Left ventricle myocardium superior (tissue), 1 donor: ENCODE measurements at regions not wholly inside any gene's neighbourhood (a gene's known extent, or its start where the extent isn't known, plus 50 kb on each side); places are given as distances from the start of the nearest gene placed in this dataset.
"Not testable (repeated sequence)": the region's sequence is repeated elsewhere in the genome, so short reads cannot be mapped to it uniquely, and the experiment has no call there.

ENCODE experiments used
- ATAC-seq: fragments of 200-7000 bp; cut with Tn5 transposase; one replicate; pipeline ENCODE4 v1.9.1; 2020; ENCODE audit warnings: mild to moderate bottlenecking, moderate library complexity
- DNase-seq: peaks from one replicate; pipeline ENCODE4 v3.0.0-alpha.2; 2020
- intact Hi-C: fragments of 100-400 bp; cut with micrococcal nuclease; formaldehyde crosslinking; loops from one replicate; pipeline ENCODE4 v1.11.0; 2022
- donor health status: DM: no; HTN: yes; CAD: no; lungs with severe emphysema.

DNA sequence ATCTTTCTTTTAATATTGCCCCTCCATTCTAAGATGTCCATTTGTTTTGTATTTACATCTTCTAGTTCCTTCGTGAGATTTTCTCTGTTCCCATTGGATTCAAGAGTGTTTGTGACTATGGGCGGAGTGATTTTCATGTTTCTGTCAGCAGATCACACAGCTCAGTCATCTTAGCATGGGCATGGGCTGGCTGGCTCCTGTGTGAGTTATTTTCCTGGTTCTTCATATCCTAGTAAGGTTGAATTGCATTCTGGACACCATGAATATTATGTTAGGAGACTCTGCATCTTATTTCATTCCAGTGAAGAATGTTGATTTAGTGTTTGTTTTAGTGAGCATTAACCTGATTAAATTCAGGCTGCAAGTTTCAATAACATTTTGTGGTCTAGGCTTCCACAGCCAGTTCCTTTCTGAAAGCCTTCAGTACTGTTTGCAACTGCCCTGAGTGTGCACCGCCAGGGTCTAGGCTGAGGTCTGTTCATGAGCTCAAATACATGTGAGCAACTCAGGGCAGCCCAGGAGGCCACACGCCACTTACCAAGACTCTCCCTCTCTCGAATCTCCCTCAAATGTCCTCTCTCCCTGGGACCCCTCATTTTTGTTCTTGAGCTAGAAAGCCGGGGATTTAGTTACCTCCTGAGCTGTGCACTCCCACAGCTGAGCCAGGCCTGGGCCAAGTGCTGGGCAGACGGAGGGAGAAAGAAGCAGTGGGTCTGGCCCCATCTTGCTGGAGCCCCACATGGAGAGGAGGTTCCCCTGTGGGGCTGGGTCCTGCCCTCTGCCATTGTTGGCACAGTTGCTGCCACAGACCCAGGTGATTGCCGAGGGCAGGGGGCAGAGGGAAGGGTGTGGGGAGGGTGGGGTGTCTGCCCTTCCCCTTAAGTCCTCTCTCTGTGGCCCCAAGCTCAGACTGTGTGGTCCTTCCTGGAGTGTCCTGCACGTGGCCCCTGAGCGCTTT, 145.9 kb downstream of the RTP5 start:
- DNase-seq (no peak), ATAC-seq (no peak)
- intact Hi-C loops: no loop called here

DNA sequence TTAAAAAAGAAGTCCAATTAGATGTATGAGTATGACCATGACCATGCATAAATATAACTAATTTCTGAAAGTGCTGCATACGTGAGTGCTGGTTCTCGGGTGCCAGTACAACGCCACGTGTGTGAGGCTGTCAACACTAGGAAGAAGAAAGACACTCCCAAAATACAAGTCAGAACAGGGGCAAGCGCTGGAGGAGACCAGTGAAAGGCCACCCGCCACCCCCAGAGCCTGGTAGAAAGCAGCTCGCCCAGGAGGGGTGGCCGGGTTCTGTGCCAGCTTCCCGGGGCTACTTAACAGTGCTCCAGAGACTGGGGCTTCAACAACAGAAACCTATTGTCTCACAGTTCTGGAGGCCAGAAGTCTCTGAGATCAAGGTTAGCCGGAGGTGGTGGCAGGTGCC, 147.6 kb downstream of the RTP5 start:
- ATAC-seq: no peak
- no peak for DNase-seq
- intact Hi-C loops: no loop called here

DNA sequence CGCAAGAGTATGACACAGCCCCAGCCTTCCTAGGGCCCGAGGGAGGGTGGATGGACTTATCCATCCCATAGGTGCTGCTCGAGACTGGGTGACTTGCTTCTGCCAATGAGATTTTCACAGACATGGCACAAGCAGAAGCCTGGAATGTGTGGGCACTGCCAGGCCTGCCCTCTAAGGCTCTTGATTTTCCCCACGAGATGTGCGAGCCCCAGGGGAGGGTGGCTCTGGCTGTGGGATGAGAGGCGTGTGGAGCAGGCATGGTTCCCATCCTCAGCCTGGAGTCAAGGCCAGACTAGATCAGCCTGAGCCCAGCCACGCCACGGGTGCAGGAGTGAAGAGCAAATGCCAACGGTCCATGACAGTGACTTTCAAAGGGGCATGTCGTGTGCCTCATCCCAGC, 148.9 kb downstream of the RTP5 start:
- DNase-seq, ATAC-seq, intact Hi-C loops: not testable (repeated sequence)

DNA sequence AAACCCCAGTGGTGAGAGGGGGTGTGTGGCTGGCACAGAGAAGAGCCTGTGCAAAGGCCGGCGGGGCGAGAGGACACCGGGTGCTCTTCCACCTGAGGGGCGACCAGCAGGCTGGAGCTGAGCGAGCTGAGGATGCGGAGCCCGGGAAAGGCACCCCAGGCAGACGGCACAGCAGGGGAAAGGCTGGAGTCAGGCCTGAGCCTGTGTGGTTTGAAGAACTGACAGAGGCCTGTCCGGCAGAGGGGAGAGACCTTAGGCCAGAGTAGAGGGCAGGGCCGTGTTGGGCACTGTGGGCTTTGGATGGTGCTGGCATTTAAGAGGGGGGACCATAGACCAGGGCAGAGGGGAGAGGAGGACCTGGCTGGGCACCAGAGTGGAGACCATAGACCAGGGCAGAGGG, 149.8 kb downstream of the RTP5 start:
- no peak for DNase-seq
- ATAC-seq: no peak
- intact Hi-C loops: no loop called here

DNA sequence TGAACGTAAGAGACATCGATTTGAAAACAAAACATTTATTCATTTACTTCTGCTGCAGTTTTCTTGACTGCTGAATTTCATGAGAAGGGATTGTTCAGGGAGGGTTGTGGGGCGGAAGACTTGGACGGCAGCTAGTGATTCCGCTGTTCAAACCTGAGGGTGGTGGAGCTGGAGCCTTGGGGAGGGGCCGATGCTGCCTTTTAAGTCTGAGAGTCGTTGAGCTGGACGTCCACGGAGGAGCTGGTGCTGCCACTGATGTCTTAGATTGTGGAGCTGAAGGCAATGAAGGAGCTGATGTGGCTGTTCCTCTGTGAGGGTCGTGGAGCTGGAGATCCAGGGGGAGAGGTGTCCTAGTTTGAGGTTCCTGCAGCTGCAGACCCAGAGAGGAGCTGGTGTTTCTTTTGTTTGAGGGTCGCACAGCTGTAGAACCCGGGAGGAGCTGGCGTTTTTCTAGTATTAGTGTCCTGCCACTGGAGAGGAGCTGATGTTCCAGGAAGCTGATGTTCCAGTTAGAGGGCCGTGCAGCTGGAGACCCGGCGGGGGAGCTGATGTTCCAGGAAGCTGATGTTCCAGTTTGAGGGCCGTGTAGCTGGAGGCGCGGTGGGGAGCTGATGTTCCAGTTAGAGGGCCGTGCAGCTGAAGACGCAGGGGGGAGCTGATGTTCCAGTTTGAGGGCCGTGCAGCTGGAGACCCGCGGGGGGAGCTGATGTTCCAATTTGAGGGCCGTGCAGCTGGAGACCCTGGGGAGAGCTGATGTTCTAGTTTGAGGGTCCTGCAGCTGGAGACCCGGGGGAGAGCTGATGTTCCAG, 150.9 kb downstream of the RTP5 start:
- ATAC-seq: peak; percentile 75
- intact Hi-C loops: no loop called here
- peak; percentile 65 for DNase-seq

DNA sequence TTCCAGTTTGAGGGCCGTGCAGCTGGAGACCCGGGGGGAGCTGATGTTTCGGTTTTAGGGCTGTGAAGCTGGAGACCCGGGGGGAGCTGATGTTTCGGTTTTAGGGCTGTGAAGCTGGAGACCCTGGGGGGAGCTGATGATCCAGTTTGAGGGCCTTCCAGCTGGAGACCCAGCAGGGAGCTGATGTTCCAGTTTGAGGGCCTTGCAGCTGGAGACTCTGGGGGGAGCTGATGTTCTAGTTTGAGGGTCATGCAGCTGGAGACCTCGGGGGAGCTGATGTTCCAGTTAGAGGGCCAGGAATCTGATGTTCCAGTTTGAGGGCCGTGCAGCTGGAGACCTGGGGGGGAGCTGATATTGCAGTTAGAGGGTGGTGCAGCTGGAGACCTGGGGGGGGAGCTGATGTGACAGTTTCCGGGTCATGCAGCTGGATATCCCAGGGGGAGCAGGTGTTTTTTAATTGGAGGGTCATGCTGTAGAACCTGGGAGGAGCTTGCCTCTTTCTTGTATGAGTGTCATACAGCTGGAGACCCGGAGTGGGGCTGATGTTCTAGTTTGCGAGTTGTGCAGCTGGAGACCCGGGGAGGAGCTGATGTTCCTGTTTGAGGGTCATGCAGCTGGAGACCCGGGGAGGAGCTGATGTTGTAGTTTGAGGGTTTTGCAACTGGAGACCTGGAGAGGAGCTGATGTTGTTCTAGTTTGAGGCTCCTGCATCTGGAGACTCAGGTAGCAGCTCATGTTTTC, 153.2 kb downstream of the RTP5 start:
- DNase-seq (no peak), ATAC-seq (no peak)
- intact Hi-C loops: no loop called here

DNA sequence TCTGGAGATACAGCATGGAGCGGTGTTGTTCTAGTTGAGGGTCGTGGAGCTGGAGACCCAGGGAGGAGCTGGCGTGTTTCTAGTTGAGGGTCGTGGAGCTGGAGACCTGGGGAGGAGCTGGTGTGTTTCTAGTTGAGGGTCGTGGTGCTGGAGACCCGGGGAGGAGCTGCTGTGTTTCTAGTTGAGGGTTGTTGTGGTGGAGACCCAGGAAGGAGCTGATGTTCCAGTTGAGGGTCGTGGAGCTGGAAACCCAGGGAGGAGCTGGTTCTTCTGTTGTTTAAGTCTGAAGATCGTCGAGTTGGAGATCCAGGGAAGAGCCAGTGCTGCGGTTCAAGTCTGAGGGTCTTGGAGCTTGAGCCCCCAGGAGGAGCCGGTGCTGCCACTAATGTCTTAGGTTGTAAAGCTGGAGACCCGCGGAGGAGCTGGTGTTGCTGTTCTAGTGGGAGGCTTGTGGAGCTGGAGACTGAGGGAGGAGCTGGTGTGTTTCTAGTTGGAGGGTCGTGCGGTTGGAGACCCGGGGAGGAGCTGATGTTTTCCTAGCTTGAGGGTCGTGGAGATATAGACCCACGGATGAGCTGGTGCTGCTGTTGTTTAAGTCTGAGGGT, 155.3 kb downstream of the RTP5 start:
- intact Hi-C loops: no loop called here
- ATAC-seq (no peak), DNase-seq (no peak)

DNA sequence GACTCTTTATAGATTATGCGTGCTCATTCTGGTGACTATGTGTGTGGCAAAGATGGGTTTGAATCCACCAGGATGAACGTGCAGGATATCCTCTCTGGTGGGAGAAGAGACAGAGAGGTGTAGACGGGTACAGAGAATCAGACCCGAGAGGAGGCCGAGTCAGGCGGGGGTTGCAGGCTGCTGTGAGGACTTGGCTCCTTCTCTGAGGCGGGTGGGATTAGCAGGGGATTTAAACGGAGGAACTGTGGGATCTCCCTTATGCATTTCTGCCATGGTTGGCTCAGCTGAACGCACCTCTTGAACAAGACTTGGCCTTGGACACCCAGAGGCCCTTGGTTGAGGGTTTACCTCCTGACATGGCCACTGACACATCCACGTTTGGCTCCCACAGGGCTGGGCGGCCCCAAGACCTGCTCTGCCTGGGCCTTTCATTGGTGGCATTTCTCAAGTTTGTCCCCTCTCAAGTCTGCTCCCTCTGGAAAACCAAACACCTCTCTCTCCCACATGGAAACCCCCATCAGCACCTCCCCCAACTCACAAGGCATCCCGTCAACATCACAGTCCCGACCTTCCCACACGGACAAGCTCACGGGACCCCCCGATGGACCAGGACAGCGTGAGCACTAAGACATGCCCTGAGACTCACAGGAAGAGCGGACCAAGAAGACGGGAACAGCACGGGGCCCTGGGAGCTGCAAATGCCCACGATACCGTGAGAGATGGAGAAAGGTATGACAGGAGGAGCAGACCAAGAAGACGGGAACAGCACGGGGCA, 158.3 kb downstream of the RTP5 start:
- no peak for DNase-seq
- intact Hi-C loops: no loop called here
- no peak for ATAC-seq

DNA sequence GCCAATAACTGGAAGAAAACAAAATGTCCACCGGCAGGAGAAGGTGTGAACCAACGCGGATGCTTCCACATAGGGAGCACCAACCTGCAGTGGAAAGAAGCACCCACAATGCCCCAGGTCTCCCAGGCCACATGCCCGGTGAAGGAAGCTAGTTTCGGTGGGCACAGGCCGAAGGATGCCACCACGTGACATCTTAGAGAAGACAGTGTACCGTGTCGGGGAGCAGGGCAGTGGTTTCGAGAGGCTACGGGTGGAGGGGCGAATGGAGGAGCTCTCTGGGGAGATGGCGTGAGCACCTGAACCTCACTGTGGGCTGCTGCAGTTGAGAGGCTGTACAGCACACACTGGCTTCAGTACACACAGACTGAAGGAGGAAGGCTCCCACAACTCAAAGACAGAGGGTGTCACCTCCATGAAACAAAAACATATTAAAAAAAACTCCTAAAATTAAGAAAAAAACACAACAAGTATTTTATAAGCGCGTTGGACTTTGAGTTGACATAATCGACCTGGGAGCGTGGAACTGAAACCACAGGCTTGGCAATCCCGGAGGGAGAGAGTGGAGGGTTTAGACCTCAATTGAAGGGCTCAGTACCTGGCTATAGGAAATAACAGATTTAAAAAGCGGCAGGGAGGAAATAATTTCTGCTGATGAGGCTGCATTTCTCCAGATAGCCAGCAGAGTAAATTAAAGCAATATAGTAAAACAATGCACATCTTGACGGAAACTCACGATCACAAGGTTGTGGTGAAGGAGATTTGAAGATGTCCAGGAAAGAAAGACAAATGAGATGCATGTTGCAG, 160.1 kb downstream of the RTP5 start:
- no peak for DNase-seq
- ATAC-seq: no peak
- intact Hi-C loops: no loop called here

DNA sequence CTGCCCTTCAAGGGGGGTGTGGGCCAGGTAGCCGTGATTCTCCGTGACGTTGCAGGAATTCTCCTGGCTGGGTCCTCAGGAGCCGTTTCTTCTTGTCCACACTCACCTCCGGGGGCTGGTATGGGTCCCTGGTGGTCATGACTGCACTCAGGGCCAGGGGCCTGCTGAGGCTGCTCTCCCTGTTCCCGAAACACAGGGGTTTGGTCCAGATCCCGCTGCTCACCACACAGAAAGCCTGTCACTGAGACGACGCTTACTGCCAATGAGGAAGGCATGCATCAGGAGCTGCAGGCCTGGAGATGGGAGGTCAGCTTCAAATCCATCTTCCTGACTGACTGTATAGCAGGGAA, 160.7 kb downstream of the RTP5 start:
- no peak for ATAC-seq
- no peak for DNase-seq
- intact Hi-C loops: no loop called here

DNA sequence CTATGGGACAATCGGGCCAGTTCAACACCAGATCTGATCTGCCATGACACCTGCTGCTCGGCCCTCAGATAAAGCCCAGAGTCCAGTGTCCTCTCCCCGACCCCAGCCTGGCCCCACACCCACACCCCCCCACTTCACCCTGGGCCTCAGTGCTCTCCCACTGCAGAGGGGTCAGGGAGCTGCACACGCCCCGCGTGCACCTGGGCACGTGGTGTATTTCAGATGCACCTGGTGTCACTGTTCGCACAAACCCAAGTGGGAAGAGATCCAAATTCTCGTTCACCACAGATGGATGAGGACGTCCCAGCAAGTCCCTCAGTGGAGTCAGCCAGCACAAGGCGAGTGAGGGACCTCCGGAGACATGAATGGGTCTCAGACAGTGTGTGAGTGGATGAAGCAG, 161.3 kb downstream of the RTP5 start:
- intact Hi-C loops: no loop called here
- ATAC-seq (no peak), DNase-seq (no peak)

DNA sequence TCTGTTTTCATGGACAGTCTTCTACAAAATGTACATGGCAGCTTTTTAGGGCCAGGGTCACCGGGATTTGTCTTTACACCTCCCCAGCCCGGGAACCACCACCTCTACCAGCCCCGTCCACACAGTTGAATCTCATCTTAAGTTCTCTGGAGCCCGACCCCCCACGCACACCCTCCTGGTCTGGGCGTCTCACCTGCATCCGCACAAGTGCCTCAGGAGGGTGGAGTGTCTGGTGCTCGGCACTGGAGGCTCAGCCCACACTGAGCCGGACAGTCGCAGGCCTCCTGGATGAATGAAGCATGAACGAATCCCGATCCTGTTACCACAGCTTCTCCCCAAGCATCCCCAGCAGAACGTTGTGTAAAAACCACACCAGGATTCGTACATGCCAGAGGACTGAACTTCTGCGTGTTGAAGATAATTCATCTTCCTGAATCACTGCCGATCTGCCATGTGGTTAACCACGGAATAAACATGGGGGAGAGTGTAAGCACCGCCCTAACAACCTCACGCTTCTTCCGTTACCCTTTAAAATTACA, 162.0 kb downstream of the RTP5 start:
- no peak for ATAC-seq
- intact Hi-C loops: no loop called here
- DNase-seq: no peak

DNA sequence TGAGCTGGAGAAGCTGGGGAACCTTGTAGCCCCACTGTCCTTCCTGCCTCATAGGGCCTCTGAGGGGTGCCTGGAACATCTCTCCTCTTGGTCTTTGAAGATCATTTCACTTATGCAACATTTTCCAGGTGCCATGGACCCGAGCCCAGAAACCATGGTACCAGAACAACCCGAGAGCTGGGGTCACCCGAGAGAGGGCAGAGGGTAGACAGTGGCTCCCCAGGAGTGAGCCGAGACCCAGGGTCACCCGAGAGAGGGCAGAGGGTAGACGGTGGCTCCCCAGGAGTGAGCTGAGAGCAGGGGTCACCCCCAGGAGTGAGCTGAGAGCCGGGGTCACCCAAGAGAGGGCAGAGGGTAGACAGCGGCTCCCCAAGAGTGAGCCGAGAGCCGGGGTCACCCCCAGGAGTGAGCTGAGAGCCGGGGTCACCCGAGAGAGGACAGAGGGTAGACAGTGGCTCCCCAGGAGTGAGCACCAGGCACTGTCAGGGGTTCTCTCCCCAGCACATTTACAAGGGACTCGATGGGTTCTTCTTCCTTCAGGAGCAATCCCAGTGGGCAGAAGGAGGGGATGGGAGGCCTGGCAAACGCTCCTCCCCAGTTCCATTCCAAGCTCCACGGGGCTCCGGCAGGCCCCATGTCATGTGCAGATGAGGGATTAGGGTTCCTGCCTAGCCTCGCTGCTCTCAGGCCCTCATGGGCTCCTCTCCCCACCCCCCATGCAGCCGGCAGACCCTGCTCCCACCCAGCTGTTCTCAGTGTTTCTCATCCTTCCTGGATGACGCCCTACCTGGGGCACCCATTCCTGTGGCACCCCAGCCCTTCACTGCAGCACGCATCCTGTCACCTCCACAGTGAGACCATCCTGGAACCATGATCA, 163.5 kb downstream of the RTP5 start:
- DNase-seq (no peak), ATAC-seq (no peak)
- intact Hi-C loops: no loop called here

DNA sequence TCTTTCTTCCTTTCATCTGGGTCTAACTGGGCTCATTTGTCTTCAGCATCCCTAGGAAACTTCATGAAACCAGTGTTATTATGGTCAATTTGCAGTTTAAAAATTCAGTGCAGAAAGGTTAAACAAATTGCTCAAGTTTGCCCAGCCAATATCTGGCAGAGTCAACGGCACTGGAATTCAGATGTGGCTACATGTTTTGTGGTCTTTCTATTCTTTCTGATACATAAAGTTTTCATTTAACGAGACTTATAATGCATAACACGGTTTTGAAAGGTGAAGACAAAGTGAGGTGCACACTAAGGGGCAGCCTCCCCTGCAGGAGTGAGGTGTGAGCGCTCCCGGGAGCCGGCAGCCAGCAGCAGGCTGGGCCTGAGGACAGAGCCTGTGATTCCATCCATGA, 164.6 kb downstream of the RTP5 start:
- DNase-seq: no peak
- no peak for ATAC-seq
- intact Hi-C loops: no loop called here

DNA sequence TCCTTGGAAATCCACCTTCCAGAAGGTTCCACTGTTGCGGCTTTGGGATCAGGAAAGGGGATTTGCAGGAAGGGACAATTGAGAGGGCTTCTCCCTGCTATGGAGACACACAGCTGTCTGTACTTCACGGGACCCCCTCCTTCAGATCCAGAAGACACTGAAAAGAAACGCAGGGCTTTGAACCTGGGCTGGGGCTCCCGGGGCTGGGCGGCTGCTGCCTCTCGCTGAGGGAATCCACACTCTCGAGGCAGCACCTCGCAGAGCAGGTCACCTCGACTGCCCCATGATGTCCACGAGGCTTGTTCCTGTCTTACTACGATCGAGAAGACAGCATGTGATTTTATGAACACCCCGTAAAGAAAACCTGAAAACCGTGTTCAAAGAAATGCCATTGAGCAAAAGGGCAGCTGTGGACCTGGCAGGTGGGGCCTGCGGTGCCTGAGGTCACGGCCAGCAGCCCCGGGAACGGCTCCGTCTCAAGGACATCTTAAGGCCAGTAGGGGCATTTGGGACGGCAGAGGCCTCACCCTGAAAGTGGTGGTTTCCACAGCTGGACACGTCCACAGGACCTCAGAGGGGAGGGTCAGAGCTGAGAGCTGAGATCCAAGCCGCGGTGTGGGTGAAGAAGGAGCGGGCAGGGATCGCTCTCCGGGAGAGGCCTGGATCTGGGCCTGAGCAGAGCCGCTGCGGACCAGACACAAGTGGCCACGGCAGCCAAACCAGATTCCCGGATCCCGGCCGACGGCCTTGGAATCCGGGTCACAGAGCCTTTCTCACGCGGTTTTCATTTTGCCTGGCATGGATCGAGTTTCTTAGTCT, 165.7 kb downstream of the RTP5 start:
- intact Hi-C loops: no loop called here
- ATAC-seq: no peak
- no peak for DNase-seq
